SH-SY5Y (cell line): ENCODE measurements at regions not wholly inside any gene's neighbourhood (a gene's known extent, or its start where the extent isn't known, plus 50 kb on each side); places are given as distances from the start of the nearest gene placed in this dataset.

Experiments
- GATA2 ChIP-seq: IDR thresholded peaks from 2 replicates; pipeline ENCODE4 v1.6.1; 2011; ENCODE audit warnings: mild to moderate bottlenecking, low read depth, low read length
- GATA3 ChIP-seq: IDR thresholded peaks from 2 replicates; pipeline ENCODE4 v1.6.1; 2011; ENCODE audit warnings: low read depth, mild to moderate bottlenecking, low read length, moderate library complexity

- TF ChIP-seq GATA3: no peak
- no peak for TF ChIP-seq GATA2
Measured at GRCh38 chr5:112630246-112631009, 107.3 kb upstream of the APC start.
